ENCODE measurements at regions not wholly inside any gene's neighbourhood (a gene's known extent, or its start where the extent isn't known, plus 50 kb on each side); places are given as distances from the start of the nearest gene placed in this dataset.
A peak's percentile ranks its signal among the peaks of the same experiment; 100 is the strongest.

DNA sequence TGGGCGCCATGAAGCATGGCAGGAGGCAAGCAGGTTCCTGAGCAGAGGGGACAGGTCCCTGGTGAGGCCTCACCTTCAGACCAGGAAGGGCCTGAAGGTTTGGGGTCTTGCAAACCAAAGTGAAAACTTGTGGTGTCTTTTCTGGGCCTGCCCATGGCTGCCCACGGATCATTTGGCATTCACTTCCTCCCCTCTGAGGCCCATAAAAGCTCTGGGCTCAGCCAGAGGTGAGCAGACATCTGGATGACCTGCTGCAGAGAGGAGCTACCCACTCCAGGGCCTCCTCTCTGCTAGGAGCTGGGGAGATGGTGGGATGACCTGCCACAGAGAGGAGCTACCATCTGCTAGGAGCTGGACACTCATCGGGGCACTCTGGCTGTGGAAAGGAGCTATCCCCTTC lies 112.9 kb upstream of the TMEM18 start:
- TF ChIP-seq POLR2AphosphoS5 (IDR thresholded peaks at IDR 0.05) (no peak), POLR2A (IDR thresholded peaks at IDR 0.05) (no peak)
- TF ChIP-seq, protein P1, sequence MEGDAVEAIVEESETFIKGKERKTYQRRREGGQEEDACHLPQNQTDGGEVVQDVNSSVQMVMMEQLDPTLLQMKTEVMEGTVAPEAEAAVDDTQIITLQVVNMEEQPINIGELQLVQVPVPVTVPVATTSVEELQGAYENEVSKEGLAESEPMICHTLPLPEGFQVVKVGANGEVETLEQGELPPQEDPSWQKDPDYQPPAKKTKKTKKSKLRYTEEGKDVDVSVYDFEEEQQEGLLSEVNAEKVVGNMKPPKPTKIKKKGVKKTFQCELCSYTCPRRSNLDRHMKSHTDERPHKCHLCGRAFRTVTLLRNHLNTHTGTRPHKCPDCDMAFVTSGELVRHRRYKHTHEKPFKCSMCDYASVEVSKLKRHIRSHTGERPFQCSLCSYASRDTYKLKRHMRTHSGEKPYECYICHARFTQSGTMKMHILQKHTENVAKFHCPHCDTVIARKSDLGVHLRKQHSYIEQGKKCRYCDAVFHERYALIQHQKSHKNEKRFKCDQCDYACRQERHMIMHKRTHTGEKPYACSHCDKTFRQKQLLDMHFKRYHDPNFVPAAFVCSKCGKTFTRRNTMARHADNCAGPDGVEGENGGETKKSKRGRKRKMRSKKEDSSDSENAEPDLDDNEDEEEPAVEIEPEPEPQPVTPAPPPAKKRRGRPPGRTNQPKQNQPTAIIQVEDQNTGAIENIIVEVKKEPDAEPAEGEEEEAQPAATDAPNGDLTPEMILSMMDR (IDR thresholded peaks at IDR 0.05) = no peak
- H3K27ac ChIP-seq = no peak overlapping the region
- H3K9me3 ChIP-seq = no peaks in the 10 kb centered on the region
- H3K4me1 ChIP-seq (replicated peaks) = no peaks in the 10 kb centered on the region
- no peak overlapping the region for H3K4me3 ChIP-seq
- intact Hi-C loops (cut with DNase I) = no loop called here
- no peak for DNase-seq (ENCODE audit: low spot score)
- H3K36me3 ChIP-seq = no peaks in the 10 kb centered on the region
- WGBS = 94% methylated on average over 3 of the region's 3 CpGs
- no peaks in the 10 kb centered on the region for H3K27me3 ChIP-seq (replicated peaks; ENCODE audit: insufficient read depth)

DNA sequence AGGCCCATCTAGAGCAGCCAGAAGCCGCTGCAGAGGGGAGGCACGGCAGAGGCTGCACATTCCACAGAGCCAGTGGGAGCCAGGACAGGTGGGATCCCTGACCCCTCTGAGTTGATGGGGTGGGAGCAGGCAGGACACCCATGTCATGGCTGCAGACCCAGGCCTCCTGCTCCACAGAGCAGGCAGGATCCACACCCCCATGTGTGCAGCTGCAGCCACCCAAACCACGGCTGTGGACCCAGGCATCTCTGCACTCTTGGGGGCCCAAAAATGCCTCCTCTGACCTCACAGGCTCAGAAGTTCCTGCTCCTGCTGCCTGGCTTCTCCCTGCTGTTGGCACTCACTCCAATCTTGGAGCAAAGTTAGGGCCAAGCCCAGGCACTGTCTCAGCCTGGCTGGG lies 112.3 kb upstream of the TMEM18 start:
- Histone ChIP-seq H3K9me3 (no peaks in the 10 kb centered on the region), H3K27me3 (replicated peaks; ENCODE audit: insufficient read depth) (no peaks in the 10 kb centered on the region), H3K27ac (no peak overlapping the region), H3K36me3 (no peaks in the 10 kb centered on the region), H3K4me3 (no peak overlapping the region), H3K4me1 (replicated peaks) (no peaks in the 10 kb centered on the region)
- intact Hi-C loops (cut with DNase I) = no loop called here
- TF ChIP-seq, protein P1 (IDR thresholded peaks at IDR 0.05) = no peak
- TF ChIP-seq POLR2AphosphoS5 (IDR thresholded peaks at IDR 0.05) = no peak
- TF ChIP-seq POLR2A (IDR thresholded peaks at IDR 0.05) = no peak
- DNase-seq (ENCODE audit: low spot score) = no peak
- 61% methylated on average over 2 of the region's 3 CpGs for WGBS

DNA sequence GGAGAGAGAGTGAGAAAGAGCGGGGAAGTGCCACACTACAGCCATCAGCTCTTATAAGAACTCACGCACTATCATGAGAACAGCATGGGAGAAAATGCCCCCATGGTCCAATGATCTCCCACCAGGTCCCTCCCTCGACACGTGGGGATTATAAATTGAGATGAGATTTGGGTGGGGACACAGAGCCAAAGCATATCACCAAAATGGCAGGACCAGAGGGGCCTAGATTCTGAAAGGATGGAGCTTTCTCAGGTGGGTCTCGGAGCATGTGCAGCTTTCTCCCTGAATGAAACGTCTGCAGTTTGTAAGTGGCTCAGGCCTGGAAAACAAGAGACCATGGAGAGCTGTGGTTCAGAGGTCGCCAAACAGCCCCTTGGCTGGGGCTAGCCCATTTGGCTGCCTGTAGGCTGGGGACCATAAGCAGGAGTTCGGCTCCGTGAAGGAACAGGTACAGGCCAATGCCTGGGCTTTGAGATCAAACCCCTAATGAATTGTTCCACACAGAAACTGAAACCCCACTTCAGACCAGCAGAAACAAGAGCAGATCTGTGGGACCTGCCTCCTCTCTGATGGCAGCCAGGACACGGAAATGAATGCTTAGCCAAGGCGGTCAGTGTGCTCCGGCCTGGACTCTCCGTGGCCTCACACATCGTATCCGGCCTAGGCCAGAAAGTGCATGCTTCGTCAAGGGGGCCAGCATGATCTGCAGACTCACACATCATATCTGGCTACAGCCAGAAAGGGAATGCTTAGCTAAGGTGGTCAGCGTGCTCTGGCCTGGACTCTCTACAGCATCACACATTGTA lies 111.2 kb upstream of the TMEM18 start:
- 95% methylated on average over 17 of the region's 17 CpGs for WGBS
- Histone ChIP-seq H3K4me3 (no peak overlapping the region), H3K27ac (no peak overlapping the region), H3K36me3 (no peaks in the 10 kb centered on the region), H3K4me1 (replicated peaks) (no peaks in the 10 kb centered on the region), H3K9me3 (no peaks in the 10 kb centered on the region), H3K27me3 (replicated peaks; ENCODE audit: insufficient read depth) (no peaks in the 10 kb centered on the region)
- no peak for TF ChIP-seq POLR2A (IDR thresholded peaks at IDR 0.05)
- TF ChIP-seq, protein P1 (IDR thresholded peaks at IDR 0.05) = no peak
- TF ChIP-seq POLR2AphosphoS5 (IDR thresholded peaks at IDR 0.05) = no peak
- peak; percentile 3 for DNase-seq (ENCODE audit: low spot score)
- intact Hi-C loops (cut with DNase I) = no loop called here

DNA sequence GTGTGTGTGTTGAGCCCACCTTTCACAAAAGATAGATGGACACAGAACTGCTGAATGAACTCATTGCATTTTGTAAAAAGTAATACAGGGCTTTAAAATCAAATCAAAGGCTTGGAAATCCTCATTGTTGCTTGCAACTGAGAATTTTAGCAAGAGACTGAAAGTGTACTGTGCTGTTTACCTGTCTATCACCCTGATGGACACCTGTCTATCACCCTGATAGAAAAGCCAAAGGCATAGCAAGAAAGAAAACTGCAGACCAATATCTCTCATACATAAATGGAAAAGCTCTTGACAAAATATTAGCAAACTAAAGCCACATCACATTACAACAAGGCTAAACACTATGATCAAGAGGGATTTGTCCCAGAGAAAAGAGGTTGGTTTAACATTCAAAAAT lies 107.5 kb upstream of the TMEM18 start:
- H3K4me3 ChIP-seq = no peak overlapping the region
- no peaks in the 10 kb centered on the region for H3K4me1 ChIP-seq (replicated peaks)
- no peak for DNase-seq (ENCODE audit: low spot score)
- no peak overlapping the region for H3K27ac ChIP-seq
- no peaks in the 10 kb centered on the region for H3K27me3 ChIP-seq (replicated peaks; ENCODE audit: insufficient read depth)
- intact Hi-C loops (cut with DNase I) = no loop called here
- TF ChIP-seq POLR2A (IDR thresholded peaks at IDR 0.05) (no peak), POLR2AphosphoS5 (IDR thresholded peaks at IDR 0.05) (no peak)
- TF ChIP-seq, protein P1 (IDR thresholded peaks at IDR 0.05) = no peak
- H3K9me3 ChIP-seq = no peaks in the 10 kb centered on the region
- H3K36me3 ChIP-seq = no peaks in the 10 kb centered on the region

DNA sequence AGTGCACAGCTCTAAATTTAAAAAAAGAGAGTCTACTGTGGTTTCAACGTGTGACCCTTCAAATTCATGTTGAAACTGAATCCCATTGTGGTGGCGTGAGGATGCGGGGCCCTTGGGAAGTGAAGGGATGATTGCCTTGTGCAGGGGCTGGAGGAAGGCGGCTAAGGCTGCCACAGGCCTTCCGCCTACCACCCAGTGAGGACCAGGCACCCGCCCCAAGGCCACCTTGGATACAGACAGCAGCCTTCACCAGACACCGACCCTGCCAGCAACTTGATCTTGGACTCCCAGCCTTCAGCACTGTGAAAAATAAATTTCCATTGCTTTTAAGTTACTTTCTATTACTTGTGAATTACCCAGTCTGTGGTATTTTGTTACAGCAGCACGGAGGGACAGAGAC lies 103.4 kb upstream of the TMEM18 start:
- Histone ChIP-seq H3K4me3 (no peak overlapping the region), H3K9me3 (no peaks in the 10 kb centered on the region), H3K27ac (no peak overlapping the region), H3K4me1 (replicated peaks) (no peaks in the 10 kb centered on the region), H3K36me3 (no peaks in the 10 kb centered on the region), H3K27me3 (replicated peaks; ENCODE audit: insufficient read depth) (no peaks in the 10 kb centered on the region)
- no peak for DNase-seq (ENCODE audit: low spot score)
- WGBS = 88% methylated on average over 8 of the region's 8 CpGs
- intact Hi-C loops (cut with DNase I) = no loop called here
- TF ChIP-seq POLR2AphosphoS5 (IDR thresholded peaks at IDR 0.05) (no peak), POLR2A (IDR thresholded peaks at IDR 0.05) (no peak)
- TF ChIP-seq, protein P1 (IDR thresholded peaks at IDR 0.05) = no peak

Measured in prostate gland (tissue), 2 donors.